ENCODE measurements at regions not wholly inside any gene's neighbourhood (a gene's known extent, or its start where the extent isn't known, plus 50 kb on each side); places are given as distances from the start of the nearest gene placed in this dataset.

DNA sequence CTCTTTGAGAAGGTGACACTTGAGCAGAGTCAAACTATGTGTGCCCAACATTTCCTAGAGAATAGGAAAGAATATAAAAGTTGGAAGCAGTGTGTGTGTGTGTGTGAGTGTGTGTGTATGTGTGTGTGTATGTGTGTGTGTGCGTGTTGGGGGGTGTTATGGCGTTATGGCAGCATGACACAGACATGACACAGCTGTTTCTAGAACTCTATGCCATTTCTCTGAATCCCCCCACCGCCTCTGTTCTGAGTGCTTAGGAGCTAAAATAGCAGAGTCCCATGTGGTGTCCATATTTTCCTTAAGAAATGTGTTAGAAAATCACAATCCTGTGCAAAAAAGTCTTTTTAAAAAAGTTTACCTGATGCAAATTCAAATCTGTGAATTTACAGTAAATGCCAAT is 556.1 kb downstream of the RWDD3 start:
- no peak for TF ChIP-seq EZH2 (IDR thresholded peaks at IDR 0.05; ENCODE audit: insufficient read depth, poor library complexity, severe bottlenecking)
- no peak for TF ChIP-seq EZH2phosphoT487 (IDR thresholded peaks at IDR 0.05; ENCODE audit: insufficient read depth, low read depth)
